ENCODE measurements at regions not wholly inside any gene's neighbourhood (a gene's known extent, or its start where the extent isn't known, plus 50 kb on each side); places are given as distances from the start of the nearest gene placed in this dataset.

- H3K9ac ChIP-seq (replicated peaks in 1 of 4; ENCODE audit: extremely low read depth in 1 of 4, low read depth in 3 of 4, low read length in 3 of 4) = no peak overlapping the region
- no peak for FAIRE-seq
- no peak overlapping the region for H3K23ac ChIP-seq (ENCODE audit: insufficient read length)
- CTCF ChIA-PET (ENCODE audit: partially characterized antibody) = interaction anchor here (0.7 kb wide), 1 partner anchor 651 kb away, joined by 4 read pairs; no protein-coding TSS in a partner anchor
- H3K4me3 ChIP-seq (ENCODE audit: extremely low read depth in 1 of 4, insufficient read depth in 2 of 4, low read depth in 3 of 4, low read length in 4 of 4) = no peak overlapping the region
- H2BK12ac ChIP-seq (ENCODE audit: low read depth, low read length) = no peak overlapping the region
- no peak overlapping the region for H4K91ac ChIP-seq (replicated peaks; ENCODE audit: insufficient read length, low read length)
- no peak overlapping the region for H4K8ac ChIP-seq (ENCODE audit: extremely low read depth, insufficient read depth, low read length)
- no peak for DNase-seq (ENCODE audit: low read depth in 1 of 2, low spot score in 2 of 2)
- H3K4ac ChIP-seq (replicated peaks; ENCODE audit: insufficient read length, low read depth, low read length) = no peak overlapping the region
- H3K23me2 ChIP-seq (ENCODE audit: low read depth, low read length) = no peaks in the 10 kb centered on the region
- no peaks in the 10 kb centered on the region for H3K79me2 ChIP-seq (ENCODE audit: control insufficient read depth in 1 of 2, insufficient read depth in 2 of 2, low read length in 2 of 2)
- H2AFZ ChIP-seq (ENCODE audit: low read length) = no peak overlapping the region
- POLR2A ChIA-PET (ENCODE audit: partially characterized antibody) = interaction anchor here (1.2 kb wide), 1 partner anchor 30 kb away, joined by 3 read pairs; no protein-coding TSS in a partner anchor
- peaks cover 6 to 16% (median 9%) of the 10 kb centered on the region in 4 experiments; a peak in 6 of 7 replicates for H3K4me1 ChIP-seq (replicated peaks in 1 of 4; ENCODE audit: control insufficient read depth in 3 of 4, insufficient read depth in 4 of 4, low read length in 3 of 4)
- H4K20me1 ChIP-seq (replicated peaks in 1 of 2; ENCODE audit: control insufficient read depth in 1 of 2, insufficient read depth in 2 of 2, low read length in 2 of 2) = no peaks in the 10 kb centered on the region
- no peak overlapping the region for H3K56ac ChIP-seq (replicated peaks; ENCODE audit: insufficient read length, low read depth, low read length)
- H2BK5ac ChIP-seq (ENCODE audit: low read depth, low read length) = no peak overlapping the region
- no peak overlapping the region for H3K14ac ChIP-seq (ENCODE audit: insufficient read length)
- H3K9me3 ChIP-seq (ENCODE audit: insufficient read depth in 2 of 2, low read depth in 1 of 2, low read length in 1 of 2) = no peaks in the 10 kb centered on the region
- no peak overlapping the region for H4K5ac ChIP-seq (ENCODE audit: insufficient read length, low read depth, low read length)
- no peak overlapping the region for H2BK120ac ChIP-seq (replicated peaks; ENCODE audit: low read depth, low read length)
- H2BK20ac ChIP-seq (ENCODE audit: low read length) = no peak overlapping the region
- no peaks in the 10 kb centered on the region for H3K36me3 ChIP-seq (ENCODE audit: control insufficient read depth in 2 of 4, insufficient read depth in 4 of 4, low read length in 3 of 4)
- H2BK15ac ChIP-seq (ENCODE audit: low read length) = no peak overlapping the region
- no peak overlapping the region for H3K18ac ChIP-seq (ENCODE audit: extremely low read depth, low read length)
- H2AK5ac ChIP-seq (ENCODE audit: low read depth, low read length) = no peak overlapping the region
- H3K79me1 ChIP-seq (ENCODE audit: low read depth, low read length) = no peaks in the 10 kb centered on the region
- H3K27me3 ChIP-seq (replicated peaks in 1 of 4; ENCODE audit: control insufficient read depth in 3 of 4, extremely low read depth in 1 of 4, insufficient read depth in 3 of 4, low read length in 3 of 4) = no peaks in the 10 kb centered on the region
- H3K4me2 ChIP-seq (ENCODE audit: insufficient read depth in 1 of 2, low read depth in 2 of 2, low read length in 2 of 2) = no peak overlapping the region
- 93% methylated on average over 2 of the region's 2 CpGs; no CpG with 5 or more reads in 1 of the 2 experiments for WGBS, 2 experiments (ENCODE audit: extremely low coverage in 1 of 2, insufficient coverage in 1 of 2, insufficient read length in 1 of 2, insufficient replicate concordance in 2 of 2, low coverage in 1 of 2, low lambda C conversion rate in 2 of 2, missing lambda C conversion rate in 1 of 2)
- H3K27ac ChIP-seq (ENCODE audit: low read depth, low read length) = no peak overlapping the region
- TF ChIP-seq SP4 (IDR thresholded peaks at IDR 0.05; ENCODE audit: low read length) (no peak), FOSL1 (IDR thresholded peaks at IDR 0.05; ENCODE audit: insufficient read depth, low read depth, low read length) (no peak), SP1 (IDR thresholded peaks at IDR 0.05; ENCODE audit: low read depth, low read length) (no peak), EZH2 (IDR thresholded peaks at IDR 0.05; ENCODE audit: low read depth, low read length, severe bottlenecking) (no peak), BRCA1 (IDR thresholded peaks at IDR 0.05; ENCODE audit: low read depth, low read length) (no peak), TEAD4 (IDR thresholded peaks at IDR 0.05; ENCODE audit: low read depth, low read length) (no peak), EP300 (IDR thresholded peaks at IDR 0.05; ENCODE audit: borderline replicate concordance in 1 of 2, low read depth in 2 of 2, low read length in 2 of 2) (no peak)
Measured at GRCh38 chr1:200334661-200335256, 75.1 kb downstream of the ZNF281 start.

Measured in H1 (cell line).